CD4-positive, alpha-beta memory T cell (primary cell): ENCODE measurements at regions not wholly inside any gene's neighbourhood (a gene's known extent, or its start where the extent isn't known, plus 50 kb on each side); places are given as distances from the start of the nearest gene placed in this dataset.

Source experiments
- CTCF ChIA-PET: fragments of 350-600 bp; sonication (Branson Sonifier 250); formaldehyde crosslinking; loops from one replicate; lab custom pipeline; 2021; ENCODE audit warnings: inconsistent platforms; ENCODE audit not compliant: partially characterized antibody; lab: Charles Lee
- POLR2A ChIA-PET: fragments of 350-600 bp; sonication (Branson Sonifier 250); formaldehyde crosslinking; loops from one replicate; lab custom pipeline; 2021; ENCODE audit not compliant: partially characterized antibody; lab: Charles Lee
- DNase-seq, 5 donors: peaks; one replicate each; pipeline versions ENCODE4 v3.0.0 to v3.0.0-alpha.2; 2020 to 2022; ENCODE audit warnings: mixed read lengths in 1 of 5
- H3K27ac ChIP-seq: one replicate; pipeline ENCODE4 v1.7.0; 2013; ENCODE audit warnings: low read depth, low read length
- H3K27me3 ChIP-seq: 2 replicates; pipeline ENCODE4 v1.7.0; 2013; ENCODE audit warnings: mild to moderate bottlenecking, low read length, moderate library complexity; ENCODE audit not compliant: insufficient read depth
- H3K36me3 ChIP-seq: 2 replicates; pipeline ENCODE4 v1.7.0; 2013; ENCODE audit warnings: mild to moderate bottlenecking, low read length, moderate library complexity; ENCODE audit not compliant: insufficient read depth
- H3K4me1 ChIP-seq: 2 replicates; pipeline ENCODE4 v1.7.0; 2013; ENCODE audit warnings: mild to moderate bottlenecking, low read length, moderate library complexity; ENCODE audit not compliant: insufficient read depth
- H3K4me3 ChIP-seq, 2 donors: one replicate each; pipeline ENCODE4 v1.7.0; 2013; ENCODE audit warnings: low read length in 2 of 2, mild to moderate bottlenecking in 1 of 2
- H3K9me3 ChIP-seq, 2 donors: one replicate each; pipeline ENCODE4 v1.7.0; 2013; ENCODE audit warnings: low read length in 2 of 2, control low read depth in 1 of 2; ENCODE audit not compliant: control insufficient read depth in 1 of 2
- H3K27ac Mint-ChIP-seq, 7 donors: one replicate each; pipeline ENCODE4 v1.8.0; 2020 to 2021; ENCODE audit warnings: mixed read lengths in 7 of 7, mild to moderate bottlenecking in 6 of 7, inconsistent platforms in 3 of 7, moderate library complexity in 3 of 7
- H3K27me3 Mint-ChIP-seq, 2 donors: one replicate each; pipeline ENCODE4 v1.8.0; 2020 to 2021; ENCODE audit warnings: mixed read lengths in 2 of 2
- H3K36me3 Mint-ChIP-seq, 2 donors: one replicate each; pipeline ENCODE4 v1.8.0; 2020 to 2021; ENCODE audit warnings: mixed read lengths in 2 of 2, inconsistent platforms in 1 of 2, mild to moderate bottlenecking in 1 of 2
- H3K4me1 Mint-ChIP-seq, 4 donors: one replicate each; pipeline ENCODE4 v1.8.0; 2020 to 2021; ENCODE audit warnings: mixed read lengths in 4 of 4, mild to moderate bottlenecking in 1 of 4
- H3K4me3 Mint-ChIP-seq, 8 donors: one replicate each; pipeline ENCODE4 v1.8.0; 2020 to 2021; ENCODE audit warnings: mixed read lengths in 8 of 8, mild to moderate bottlenecking in 7 of 8, moderate library complexity in 6 of 8, inconsistent platforms in 3 of 8
- H3K9me3 Mint-ChIP-seq, 8 donors: one replicate each; pipeline ENCODE4 v1.8.0; 2020 to 2021; ENCODE audit warnings: mixed read lengths in 8 of 8, mild to moderate bottlenecking in 5 of 8, inconsistent platforms in 3 of 8, moderate library complexity in 1 of 8
- intact Hi-C: fragments of 100-400 bp; cut with micrococcal nuclease; formaldehyde crosslinking; loops from one replicate; pipeline ENCODE4 v1.15.1; 2023

- H3K9me3 Mint-ChIP-seq = peaks cover 0 to 3% (median 0%) of the 10 kb centered on the region in 8 donors
- ChIA-PET POLR2A (no interaction called here), CTCF (no interaction called here)
- intact Hi-C loops = no loop called here
- no peak for DNase-seq
- H3K27ac Mint-ChIP-seq = no peak overlapping the region
- H3K27ac ChIP-seq = no peak overlapping the region
- H3K27me3 Mint-ChIP-seq = peaks cover 17 to 23% of the 10 kb centered on the region in 2 donors
- H3K36me3 ChIP-seq = no peaks in the 10 kb centered on the region
- H3K4me3 Mint-ChIP-seq = no peak overlapping the region
- peaks cover 3% of the 10 kb centered on the region for H3K27me3 ChIP-seq
- H3K36me3 Mint-ChIP-seq = no peaks in the 10 kb centered on the region
- no peaks in the 10 kb centered on the region for H3K9me3 ChIP-seq
- H3K4me1 Mint-ChIP-seq = no peaks in the 10 kb centered on the region
- no peak overlapping the region for H3K4me3 ChIP-seq
- H3K4me1 ChIP-seq = no peaks in the 10 kb centered on the region
Observed at GRCh38 chr18:77442393-77442792, 192.7 kb downstream of the GALR1 start.

- Mint-ChIP-seq H3K36me3 (no peaks in the 10 kb centered on the region), H3K27me3 (peaks cover 17 to 24% of the 10 kb centered on the region in 2 donors), H3K4me3 (no peak overlapping the region), H3K4me1 (no peaks in the 10 kb centered on the region), H3K27ac (no peak overlapping the region), H3K9me3 (peaks cover 0 to 3% (median 0%) of the 10 kb centered on the region in 8 donors)
- Histone ChIP-seq H3K9me3 (no peaks in the 10 kb centered on the region), H3K27ac (no peak overlapping the region), H3K4me1 (no peaks in the 10 kb centered on the region), H3K36me3 (no peaks in the 10 kb centered on the region), H3K4me3 (no peak overlapping the region), H3K27me3 (peaks cover 3% of the 10 kb centered on the region)
- POLR2A ChIA-PET = no interaction called here
- DNase-seq = no peak
- intact Hi-C loops = no loop called here
- CTCF ChIA-PET = no interaction called here
Observed at GRCh38 chr18:77444385-77444784, 194.7 kb downstream of the GALR1 start.

- ChIA-PET CTCF (no interaction called here), POLR2A (no interaction called here)
- no peak overlapping the region for H3K27ac Mint-ChIP-seq
- intact Hi-C loops = no loop called here
- Histone ChIP-seq H3K4me1 (no peaks in the 10 kb centered on the region), H3K9me3 (no peaks in the 10 kb centered on the region), H3K27ac (no peak overlapping the region), H3K4me3 (no peak overlapping the region), H3K36me3 (no peaks in the 10 kb centered on the region), H3K27me3 (peaks cover 3% of the 10 kb centered on the region)
- no peak for DNase-seq
- H3K4me1 Mint-ChIP-seq = no peaks in the 10 kb centered on the region
- peaks cover 0 to 1% (median 0%) of the 10 kb centered on the region in 8 donors for H3K9me3 Mint-ChIP-seq
- no peaks in the 10 kb centered on the region for H3K36me3 Mint-ChIP-seq
- peaks cover 13 to 22% of the 10 kb centered on the region in 2 donors for H3K27me3 Mint-ChIP-seq
- no peak overlapping the region for H3K4me3 Mint-ChIP-seq
Observed at GRCh38 chr18:77448046-77448445, 198.4 kb downstream of the GALR1 start.

- Histone ChIP-seq H3K27me3 (no peaks in the 10 kb centered on the region), H3K36me3 (no peaks in the 10 kb centered on the region), H3K4me3 (no peak overlapping the region), H3K4me1 (no peaks in the 10 kb centered on the region), H3K27ac (no peak overlapping the region), H3K9me3 (no peaks in the 10 kb centered on the region)
- CTCF ChIA-PET = no interaction called here
- Mint-ChIP-seq H3K9me3 (no peaks in the 10 kb centered on the region), H3K4me3 (no peak overlapping the region), H3K27me3 (peaks cover 8 to 12% of the 10 kb centered on the region in 2 donors), H3K4me1 (no peaks in the 10 kb centered on the region), H3K36me3 (no peaks in the 10 kb centered on the region), H3K27ac (no peak overlapping the region)
- POLR2A ChIA-PET = no interaction called here
- no peak for DNase-seq
- intact Hi-C loops = no loop called here
Observed at GRCh38 chr18:77455004-77455403, 205.4 kb downstream of the GALR1 start.

GRCh38 chr18:77457681-77458080 is 208.0 kb downstream of the GALR1 start:
- Mint-ChIP-seq H3K36me3 (no peaks in the 10 kb centered on the region), H3K27me3 (peaks cover 7 to 12% of the 10 kb centered on the region in 2 donors), H3K27ac (no peak overlapping the region), H3K9me3 (no peaks in the 10 kb centered on the region), H3K4me1 (no peaks in the 10 kb centered on the region), H3K4me3 (no peak overlapping the region)
- H3K27ac ChIP-seq = no peak overlapping the region
- H3K4me1 ChIP-seq = no peaks in the 10 kb centered on the region
- DNase-seq = no peak
- H3K27me3 ChIP-seq = peaks cover 4% of the 10 kb centered on the region
- intact Hi-C loops = no loop called here
- no peaks in the 10 kb centered on the region for H3K9me3 ChIP-seq
- no peak overlapping the region for H3K4me3 ChIP-seq
- ChIA-PET CTCF (no interaction called here), POLR2A (no interaction called here)
- H3K36me3 ChIP-seq = no peaks in the 10 kb centered on the region

- no peak overlapping the region for H3K4me3 Mint-ChIP-seq
- no peak overlapping the region for H3K27ac ChIP-seq
- no peaks in the 10 kb centered on the region for H3K36me3 ChIP-seq
- intact Hi-C loops = loop anchor here (10.0 kb wide), 1 partner anchor 456 kb away; no protein-coding TSS in a partner anchor
- no peak for DNase-seq
- no peak overlapping the region for H3K27ac Mint-ChIP-seq
- POLR2A ChIA-PET = no interaction called here
- H3K9me3 Mint-ChIP-seq = peaks cover 0 to 3% (median 0%) of the 10 kb centered on the region in 8 donors
- no peaks in the 10 kb centered on the region for H3K9me3 ChIP-seq
- CTCF ChIA-PET = no interaction called here
- no peaks in the 10 kb centered on the region for H3K36me3 Mint-ChIP-seq
- no peaks in the 10 kb centered on the region for H3K4me1 Mint-ChIP-seq
- H3K27me3 Mint-ChIP-seq = peaks cover 2 to 32% of the 10 kb centered on the region in 2 donors
- H3K4me1 ChIP-seq = no peaks in the 10 kb centered on the region
- no peak overlapping the region for H3K4me3 ChIP-seq
- H3K27me3 ChIP-seq = peaks cover 4% of the 10 kb centered on the region
Observed at GRCh38 chr18:77461062-77461688, 211.5 kb downstream of the GALR1 start.

GRCh38 chr18:77464917-77465316 is 215.3 kb downstream of the GALR1 start:
- ChIA-PET CTCF (no interaction called here), POLR2A (no interaction called here)
- Histone ChIP-seq H3K27ac (no peak overlapping the region), H3K4me3 (no peak overlapping the region), H3K27me3 (peaks cover 4% of the 10 kb centered on the region), H3K9me3 (no peaks in the 10 kb centered on the region), H3K4me1 (no peaks in the 10 kb centered on the region), H3K36me3 (no peaks in the 10 kb centered on the region)
- H3K36me3 Mint-ChIP-seq = no peaks in the 10 kb centered on the region
- intact Hi-C loops = loop anchor here (10.0 kb wide), 1 partner anchor 460 kb away; no protein-coding TSS in a partner anchor
- no peak for DNase-seq
- H3K4me1 Mint-ChIP-seq = no peaks in the 10 kb centered on the region
- peaks cover 6 to 34% of the 10 kb centered on the region in 2 donors for H3K27me3 Mint-ChIP-seq
- H3K27ac Mint-ChIP-seq = no peak overlapping the region
- peaks cover 0 to 3% (median 0%) of the 10 kb centered on the region in 8 donors for H3K9me3 Mint-ChIP-seq
- H3K4me3 Mint-ChIP-seq = no peak overlapping the region
